ENCODE measurements at regions not wholly inside any gene's neighbourhood (a gene's known extent, or its start where the extent isn't known, plus 50 kb on each side); places are given as distances from the start of the nearest gene placed in this dataset.
A peak's percentile ranks its signal among the peaks of the same experiment; 100 is the strongest.

DNA sequence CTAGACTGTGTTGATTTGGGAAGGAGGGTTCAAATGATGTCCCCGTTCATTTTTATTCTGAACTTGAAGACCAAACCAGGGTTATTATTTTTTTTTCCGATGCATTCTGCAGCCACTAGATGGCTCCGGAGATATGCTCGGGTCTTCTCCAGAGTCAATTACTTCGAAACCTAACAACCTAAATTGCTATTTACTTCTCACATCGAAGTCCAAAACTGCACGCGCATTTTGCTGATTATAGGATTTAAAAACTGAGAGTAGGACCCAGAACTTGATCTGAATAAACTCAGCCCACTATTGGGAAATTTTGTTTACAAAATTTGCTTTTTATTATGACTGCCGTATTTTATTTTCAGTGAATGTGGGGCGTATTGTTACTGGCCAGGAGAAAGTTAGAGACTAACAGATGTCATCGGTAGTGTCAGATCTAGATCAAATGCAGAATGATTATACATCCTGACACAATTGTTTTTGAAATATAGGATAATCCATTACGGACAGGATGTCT, 263.8 kb downstream of the HS3ST3A1 start:
- Histone ChIP-seq H3K4me1 (ENCODE audit: insufficient read depth, low read length) (0 out of 2 replicates have a peak, but pooled peaks cover 5% of the 10 kb centered on the region), H3K27me3 (ENCODE audit: low read length) (peaks cover 30% of the 10 kb centered on the region), H3K36me3 (ENCODE audit: low read depth, low read length) (no peaks in the 10 kb centered on the region), H4K20me1 (ENCODE audit: low read length) (no peaks in the 10 kb centered on the region), H3K9me2 (replicated peaks; ENCODE audit: low read length) (no peaks in the 10 kb centered on the region), H3K27ac (ENCODE audit: low read length) (no peak overlapping the region), H3K79me2 (ENCODE audit: low read length) (no peaks in the 10 kb centered on the region), H3K9ac (ENCODE audit: low read length) (no peak overlapping the region; the same call in 1 of the 2 replicates), H3K4me3 (ENCODE audit: low read length) (peak overlapping the region; percentile 64), H3K4me2 (ENCODE audit: low read length) (peak overlapping the region; percentile 82), H3F3A (ENCODE audit: low read length, unreplicated experiment) (no peaks in the 10 kb centered on the region), H2AFZ (ENCODE audit: low read length) (peak overlapping the region; percentile 94), H3K9me3 (ENCODE audit: low read length) (no peaks in the 10 kb centered on the region)
- intact Hi-C loops (cut with micrococcal nuclease): loop anchor here (10.0 kb wide), 1 partner anchor 1597 kb away; no protein-coding TSS in a partner anchor
- peak; percentile 33; the same call in 1 of the 2 replicates for ATAC-seq
- BruUV-seq (replicated peaks): no TSS peak
- peak; percentile 79 for DNase-seq
- TF ChIP-seq, protein P1, sequence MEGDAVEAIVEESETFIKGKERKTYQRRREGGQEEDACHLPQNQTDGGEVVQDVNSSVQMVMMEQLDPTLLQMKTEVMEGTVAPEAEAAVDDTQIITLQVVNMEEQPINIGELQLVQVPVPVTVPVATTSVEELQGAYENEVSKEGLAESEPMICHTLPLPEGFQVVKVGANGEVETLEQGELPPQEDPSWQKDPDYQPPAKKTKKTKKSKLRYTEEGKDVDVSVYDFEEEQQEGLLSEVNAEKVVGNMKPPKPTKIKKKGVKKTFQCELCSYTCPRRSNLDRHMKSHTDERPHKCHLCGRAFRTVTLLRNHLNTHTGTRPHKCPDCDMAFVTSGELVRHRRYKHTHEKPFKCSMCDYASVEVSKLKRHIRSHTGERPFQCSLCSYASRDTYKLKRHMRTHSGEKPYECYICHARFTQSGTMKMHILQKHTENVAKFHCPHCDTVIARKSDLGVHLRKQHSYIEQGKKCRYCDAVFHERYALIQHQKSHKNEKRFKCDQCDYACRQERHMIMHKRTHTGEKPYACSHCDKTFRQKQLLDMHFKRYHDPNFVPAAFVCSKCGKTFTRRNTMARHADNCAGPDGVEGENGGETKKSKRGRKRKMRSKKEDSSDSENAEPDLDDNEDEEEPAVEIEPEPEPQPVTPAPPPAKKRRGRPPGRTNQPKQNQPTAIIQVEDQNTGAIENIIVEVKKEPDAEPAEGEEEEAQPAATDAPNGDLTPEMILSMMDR (conservative IDR thresholded peaks at IDR 0.05; ENCODE audit: low read depth, low read length): peak; percentile 96
- no peak for TF ChIP-seq EZH2 (IDR thresholded peaks at IDR 0.05; ENCODE audit: low read length, unreplicated experiment)
- CTCF ChIA-PET: interaction anchor here (0.6 kb wide), 1 partner anchor 254 kb away, joined by 5 read pairs; no protein-coding TSS in a partner anchor
- POLR2A ChIA-PET (ENCODE audit: unreplicated experiment): no interaction called here

DNA sequence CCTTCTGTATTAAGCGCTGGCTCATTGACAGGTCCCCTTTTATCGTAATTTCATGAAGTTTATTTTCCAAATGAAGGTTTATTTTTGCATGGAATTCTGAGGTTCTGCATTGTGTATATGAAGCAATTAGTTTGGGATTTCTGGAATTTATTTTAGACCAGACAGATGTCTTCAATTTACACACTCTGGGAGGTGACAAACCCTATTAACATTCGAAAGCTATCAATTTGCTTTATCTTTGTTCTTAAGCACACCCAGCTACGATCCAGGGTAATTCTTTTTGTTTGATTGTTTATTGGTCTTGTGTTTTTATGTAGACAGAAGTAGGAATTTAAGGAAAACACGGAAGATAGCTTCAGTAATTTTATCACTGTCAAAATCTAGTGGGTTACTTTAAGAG, 264.6 kb downstream of the HS3ST3A1 start:
- Histone ChIP-seq H3F3A (ENCODE audit: low read length, unreplicated experiment) (no peaks in the 10 kb centered on the region), H3K79me2 (ENCODE audit: low read length) (no peaks in the 10 kb centered on the region), H2AFZ (ENCODE audit: low read length) (peak overlapping the region; percentile 94), H3K4me2 (ENCODE audit: low read length) (peak overlapping the region; percentile 82), H3K9me2 (replicated peaks; ENCODE audit: low read length) (no peaks in the 10 kb centered on the region), H3K9me3 (ENCODE audit: low read length) (no peaks in the 10 kb centered on the region), H3K27ac (ENCODE audit: low read length) (no peak overlapping the region), H3K4me1 (ENCODE audit: insufficient read depth, low read length) (0 out of 2 replicates have a peak, but pooled peaks cover 5% of the 10 kb centered on the region), H3K4me3 (ENCODE audit: low read length) (0 out of 2 replicates have a peak overlapping the region, but pooled peaks have one; percentile 7), H3K36me3 (ENCODE audit: low read depth, low read length) (no peaks in the 10 kb centered on the region), H3K27me3 (ENCODE audit: low read length) (peaks cover 32% of the 10 kb centered on the region), H4K20me1 (ENCODE audit: low read length) (no peaks in the 10 kb centered on the region), H3K9ac (ENCODE audit: low read length) (no peak overlapping the region)
- TF ChIP-seq, protein P1 (conservative IDR thresholded peaks at IDR 0.05; ENCODE audit: low read depth, low read length): no peak
- TF ChIP-seq EZH2phosphoT487 (IDR thresholded peaks at IDR 0.05; ENCODE audit: borderline replicate concordance, low read length) (no peak), EZH2 (IDR thresholded peaks at IDR 0.05; ENCODE audit: low read length, unreplicated experiment) (no peak)
- ATAC-seq (no peak), DNase-seq (no peak)
- ChIA-PET CTCF (no interaction called here), POLR2A (ENCODE audit: unreplicated experiment) (no interaction called here)
- intact Hi-C loops (cut with micrococcal nuclease): loop anchor here (10.0 kb wide), 1 partner anchor 1598 kb away; no protein-coding TSS in a partner anchor
- BruUV-seq (replicated peaks): no TSS peak

DNA sequence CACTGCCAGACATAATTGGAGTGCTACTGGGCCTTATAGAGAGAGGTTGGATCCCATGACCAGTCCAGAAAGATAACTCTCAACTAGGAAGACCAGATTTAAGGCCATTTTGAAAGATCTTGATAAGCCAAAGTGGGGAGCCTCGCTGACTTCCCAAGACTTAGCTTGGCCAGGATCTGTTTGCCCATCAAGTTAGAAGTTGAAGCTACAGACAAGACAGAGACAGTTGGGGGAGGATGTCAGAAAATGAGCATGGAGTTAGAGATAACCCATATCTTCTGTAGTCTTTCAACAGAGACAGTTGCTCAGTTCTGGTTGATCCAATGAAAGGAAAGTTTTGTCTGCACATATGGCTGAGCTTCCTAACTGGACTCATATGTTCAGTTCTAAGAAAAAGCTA, 267.4 kb downstream of the HS3ST3A1 start:
- ATAC-seq (no peak), DNase-seq (no peak)
- H3K9me3 ChIP-seq (ENCODE audit: low read length): no peaks in the 10 kb centered on the region
- H3K79me2 ChIP-seq (ENCODE audit: low read length): no peaks in the 10 kb centered on the region
- TF ChIP-seq EZH2 (IDR thresholded peaks at IDR 0.05; ENCODE audit: low read length, unreplicated experiment) (no peak), EZH2phosphoT487 (IDR thresholded peaks at IDR 0.05; ENCODE audit: borderline replicate concordance, low read length) (no peak)
- no peak overlapping the region for H3K4me3 ChIP-seq (ENCODE audit: low read length)
- H2AFZ ChIP-seq (ENCODE audit: low read length): no peak overlapping the region
- no peak overlapping the region for H3K9ac ChIP-seq (ENCODE audit: low read length)
- H3K36me3 ChIP-seq (ENCODE audit: low read depth, low read length): no peaks in the 10 kb centered on the region
- CTCF ChIA-PET: no interaction called here
- no peaks in the 10 kb centered on the region for H4K20me1 ChIP-seq (ENCODE audit: low read length)
- POLR2A ChIA-PET (ENCODE audit: unreplicated experiment): no interaction called here
- no TSS peak for BruUV-seq (replicated peaks)
- no peaks in the 10 kb centered on the region for H3F3A ChIP-seq (ENCODE audit: low read length, unreplicated experiment)
- H3K4me1 ChIP-seq (ENCODE audit: insufficient read depth, low read length): 0 out of 2 replicates have a peak, but pooled peaks cover 5% of the 10 kb centered on the region
- peaks cover 39% of the 10 kb centered on the region for H3K27me3 ChIP-seq (ENCODE audit: low read length)
- intact Hi-C loops (cut with micrococcal nuclease): loop anchor here (10.0 kb wide), 1 partner anchor 1600 kb away; no protein-coding TSS in a partner anchor
- no peak overlapping the region for H3K4me2 ChIP-seq (ENCODE audit: low read length)
- H3K27ac ChIP-seq (ENCODE audit: low read length): no peak overlapping the region
- no peaks in the 10 kb centered on the region for H3K9me2 ChIP-seq (replicated peaks; ENCODE audit: low read length)
